ENCODE measurements at regions not wholly inside any gene's neighbourhood (a gene's known extent, or its start where the extent isn't known, plus 50 kb on each side); places are given as distances from the start of the nearest gene placed in this dataset.
"Not testable (repeated sequence)": the region's sequence is repeated elsewhere in the genome, so short reads cannot be mapped to it uniquely, and the experiment has no call there.

- DNase-seq; H3K4me3 ChIP-seq; H3K27ac ChIP-seq; H3K9me3 ChIP-seq; H3K4me1 ChIP-seq; intact Hi-C loops (cut with DNase I); H3K27me3 ChIP-seq (ENCODE audit: low read depth); H3K36me3 ChIP-seq: not testable (repeated sequence)
- peak; percentile 36 to 47 for ATAC-seq
These were observed 69.0 kb upstream of the FCGR1A start for GRCh38 chr1:149713513-149713912.

DNA sequence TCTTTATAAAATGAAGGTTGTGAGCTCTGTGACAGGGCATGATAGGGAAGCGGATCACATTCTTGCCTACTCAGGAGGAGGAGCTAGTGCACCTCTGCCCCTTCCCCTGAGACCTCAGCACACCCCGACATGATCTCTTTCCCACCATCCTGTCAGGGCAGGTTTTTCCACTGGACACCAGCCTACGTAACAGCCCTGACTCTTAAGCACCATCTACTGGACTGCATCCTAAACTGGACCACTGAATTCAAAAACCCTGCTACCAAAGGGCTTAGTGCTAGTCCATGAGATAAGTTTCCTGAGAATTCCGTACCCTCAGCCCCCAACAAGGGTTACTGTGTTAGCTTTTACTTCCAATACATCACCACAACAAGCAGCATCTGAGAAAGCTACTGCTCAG is 68.5 kb upstream of the FCGR1A start:
- H3K9me3 ChIP-seq; intact Hi-C loops (cut with DNase I); H3K36me3 ChIP-seq; H3K27ac ChIP-seq; DNase-seq; H3K4me3 ChIP-seq; H3K4me1 ChIP-seq; H3K27me3 ChIP-seq (ENCODE audit: low read depth): not testable (repeated sequence)
- peak in 1 of 2 donors; percentile 28 for ATAC-seq

DNA sequence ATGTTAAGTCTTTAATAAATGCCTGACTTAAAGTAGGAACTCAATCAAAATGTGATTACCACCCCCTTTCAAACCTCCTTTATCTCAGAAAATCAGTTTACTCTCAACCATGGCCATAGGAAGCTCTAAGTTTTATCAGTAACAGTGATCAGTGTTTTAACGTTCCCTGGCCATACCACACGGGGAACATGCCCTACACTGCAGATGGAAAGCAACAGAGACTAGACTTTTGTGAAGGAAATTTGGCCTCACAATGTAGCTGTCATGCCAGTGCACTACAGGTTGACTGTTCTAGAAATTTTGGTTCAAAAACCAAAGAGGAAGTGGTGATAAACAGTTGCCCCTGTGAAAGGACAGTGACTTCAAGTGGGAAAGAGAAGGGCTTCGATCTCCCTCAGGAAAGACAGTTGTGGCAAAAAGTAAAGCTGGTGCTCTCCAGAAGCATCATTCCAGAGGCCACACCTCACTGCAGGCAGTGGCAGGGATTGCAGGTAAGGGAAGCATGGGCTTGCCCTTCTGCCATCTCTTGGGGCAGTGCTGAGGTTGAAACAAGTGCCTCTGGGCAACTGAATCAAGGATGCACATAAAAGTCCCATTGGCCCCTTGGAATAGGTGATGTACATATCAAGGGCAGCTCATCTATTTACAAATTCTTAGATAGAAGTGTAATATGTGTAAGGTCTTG is 57.7 kb upstream of the FCGR1A start:
- DNase-seq; H3K36me3 ChIP-seq; ATAC-seq; H3K27me3 ChIP-seq (ENCODE audit: low read depth); H3K4me1 ChIP-seq; intact Hi-C loops (cut with DNase I); H3K27ac ChIP-seq; H3K9me3 ChIP-seq; H3K4me3 ChIP-seq: not testable (repeated sequence)

GRCh38 chr1:149726688-149727087 is 55.8 kb upstream of the FCGR1A start:
- intact Hi-C loops (cut with DNase I), result not testable (repeated sequence)

DNA sequence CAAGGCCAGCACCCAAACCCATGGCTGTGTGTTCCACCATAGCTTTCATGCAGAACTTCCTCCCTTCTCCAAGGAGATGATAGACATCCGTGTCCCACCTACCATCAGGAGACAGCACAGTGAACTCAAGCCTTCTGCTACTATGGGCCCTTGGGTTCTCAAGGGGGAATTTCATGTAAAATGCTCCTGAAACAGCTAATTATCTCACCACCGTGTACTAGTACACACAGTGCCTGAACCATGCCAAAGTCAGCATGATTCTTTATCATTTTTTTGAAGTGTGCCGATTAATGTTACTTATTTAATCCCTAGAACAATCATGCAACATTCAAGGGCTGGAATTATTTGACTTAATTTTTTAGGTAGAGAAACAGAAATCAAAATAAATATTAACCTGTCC is 53.9 kb upstream of the FCGR1A start:
- H3K9me3 ChIP-seq; H3K27me3 ChIP-seq (ENCODE audit: low read depth); H3K27ac ChIP-seq; DNase-seq; H3K4me3 ChIP-seq; H3K4me1 ChIP-seq; ATAC-seq; intact Hi-C loops (cut with DNase I); H3K36me3 ChIP-seq: not testable (repeated sequence)

More at GRCh38 chr1:149726688-149727087, 55.8 kb upstream of the FCGR1A start:
- not testable (repeated sequence) for H3K27me3 ChIP-seq (ENCODE audit: low read depth); H3K4me3 ChIP-seq; H3K9me3 ChIP-seq; H3K4me1 ChIP-seq; DNase-seq; H3K27ac ChIP-seq; H3K36me3 ChIP-seq
- ATAC-seq, result peak in 1 of 2 donors; percentile 15
